ENCODE measurements at regions not wholly inside any gene's neighbourhood (a gene's known extent, or its start where the extent isn't known, plus 50 kb on each side); places are given as distances from the start of the nearest gene placed in this dataset.

DNA sequence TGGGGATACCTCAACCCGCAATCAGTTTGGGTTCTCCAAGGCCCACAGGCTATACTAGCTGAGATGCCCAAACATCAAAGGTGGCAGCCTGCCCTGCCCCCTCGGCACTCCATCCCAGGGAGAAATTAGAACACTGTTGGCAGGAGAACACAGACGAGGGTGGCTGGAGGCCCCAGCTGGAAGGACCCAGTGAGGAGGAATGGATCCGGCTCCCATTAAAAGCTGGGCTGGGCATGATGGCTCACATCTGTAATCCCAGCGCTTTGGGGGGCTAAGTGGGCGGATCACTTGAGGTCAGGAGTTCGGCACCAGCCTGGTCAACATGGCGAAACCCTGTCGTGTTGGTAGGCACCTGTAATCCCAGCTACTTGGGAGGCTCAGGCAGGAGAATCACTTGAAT is 199.9 kb upstream of the GNAI1 start:
- TF ChIP-seq EZH2phosphoT487 (IDR thresholded peaks at IDR 0.05; ENCODE audit: insufficient read depth, low read depth) (no peak), EZH2 (IDR thresholded peaks at IDR 0.05; ENCODE audit: insufficient read depth, poor library complexity, severe bottlenecking) (no peak)
- no peak overlapping the region for H3K9ac ChIP-seq
- 92 to 96% methylated on average over 9 of the region's 9 CpGs for WGBS, 2 experiments (ENCODE audit: low coverage in 1 of 2, low lambda C conversion rate in 2 of 2, missing lambda C conversion rate in 2 of 2)

DNA sequence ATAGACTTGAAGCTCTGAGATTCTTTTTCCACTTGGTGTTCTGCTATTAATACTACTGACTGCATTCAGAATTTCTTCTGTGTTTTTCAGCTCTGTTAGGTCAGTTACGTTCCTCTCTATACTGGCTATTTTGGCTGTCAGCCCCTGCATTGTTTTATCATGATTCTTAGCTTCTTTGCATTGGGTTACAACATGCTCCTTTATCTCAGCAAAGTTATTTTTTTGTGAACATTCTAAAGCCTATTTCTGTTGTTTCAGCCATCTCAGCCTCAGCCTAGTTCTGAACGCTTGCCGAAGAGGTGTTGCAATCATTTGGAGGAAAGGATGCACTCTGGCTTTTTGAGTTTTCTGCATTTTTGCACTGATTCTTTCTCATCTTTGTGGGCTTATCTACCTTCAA is 201.5 kb upstream of the GNAI1 start:
- Histone ChIP-seq H3K9me3 (ENCODE audit: low read depth) (no peaks in the 10 kb centered on the region), H4K20me1 (ENCODE audit: insufficient read depth) (no peaks in the 10 kb centered on the region), H3K4me3 (no peak overlapping the region), H3K36me3 (ENCODE audit: low read depth) (no peaks in the 10 kb centered on the region), H3K27ac (peak overlapping the region; percentile 22; the same call in 1 of the 2 replicates), H3K4me2 (ENCODE audit: unreplicated experiment) (no peak overlapping the region), H3F3A (ENCODE audit: insufficient read depth) (no peaks in the 10 kb centered on the region), H3K4me1 (ENCODE audit: insufficient read depth) (peaks cover 13% of the 10 kb centered on the region), H3K9me2 (ENCODE audit: insufficient read depth) (no peaks in the 10 kb centered on the region), H3K79me2 (ENCODE audit: insufficient read depth) (no peaks in the 10 kb centered on the region), H2AFZ (peak overlapping the region; percentile 9; the same call in 1 of the 2 replicates), H3K9ac (no peak overlapping the region), H3K27me3 (replicated peaks; ENCODE audit: insufficient read depth) (no peaks in the 10 kb centered on the region)
- WGBS, 2 experiments (ENCODE audit: low coverage in 1 of 2, low lambda C conversion rate in 2 of 2, missing lambda C conversion rate in 2 of 2) = 76 to 78% methylated on average over 3 of the region's 3 CpGs
- no peak for TF ChIP-seq EZH2phosphoT487 (IDR thresholded peaks at IDR 0.05; ENCODE audit: insufficient read depth, low read depth)
- TF ChIP-seq EZH2 (IDR thresholded peaks at IDR 0.05; ENCODE audit: insufficient read depth, poor library complexity, severe bottlenecking) = no peak
- in situ Hi-C loops (cut with MboI) = no loop called here
- DNase-seq = peak; percentile 57

More for the DNA sequence above, 199.9 kb upstream of the GNAI1 start:
- H3K4me3 ChIP-seq = no peak overlapping the region
- no peak overlapping the region for H3K4me2 ChIP-seq (ENCODE audit: unreplicated experiment)
- in situ Hi-C loops (cut with MboI) = no loop called here
- H3K9me2 ChIP-seq (ENCODE audit: insufficient read depth) = no peaks in the 10 kb centered on the region
- H3K9me3 ChIP-seq (ENCODE audit: low read depth) = no peaks in the 10 kb centered on the region
- no peak overlapping the region for H3K27ac ChIP-seq
- DNase-seq = no peak
- H3K27me3 ChIP-seq (replicated peaks; ENCODE audit: insufficient read depth) = no peaks in the 10 kb centered on the region
- no peaks in the 10 kb centered on the region for H3K79me2 ChIP-seq (ENCODE audit: insufficient read depth)
- peaks cover 13% of the 10 kb centered on the region for H3K4me1 ChIP-seq (ENCODE audit: insufficient read depth)
- H3F3A ChIP-seq (ENCODE audit: insufficient read depth) = no peaks in the 10 kb centered on the region
- H4K20me1 ChIP-seq (ENCODE audit: insufficient read depth) = no peaks in the 10 kb centered on the region
- H2AFZ ChIP-seq = no peak overlapping the region
- H3K36me3 ChIP-seq (ENCODE audit: low read depth) = no peaks in the 10 kb centered on the region

DNA sequence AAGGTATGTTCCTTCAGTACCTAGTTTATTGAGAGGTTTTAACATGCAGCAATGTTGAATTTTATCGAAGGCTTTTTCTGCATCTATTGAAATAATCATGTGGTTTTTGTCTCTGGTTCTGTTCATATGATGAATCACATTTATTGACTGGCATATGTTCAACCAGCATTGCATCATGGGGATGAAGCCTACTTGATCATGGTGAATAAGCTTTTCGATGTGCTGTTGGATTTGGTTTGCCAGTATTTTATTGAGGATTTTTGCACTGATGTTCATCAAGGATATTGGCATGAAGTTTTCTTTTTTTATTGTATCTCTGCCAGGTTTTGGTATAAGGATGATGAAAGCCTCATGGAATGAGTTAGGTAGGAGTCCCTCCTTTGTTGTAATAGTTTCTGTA is 204.0 kb upstream of the GNAI1 start:
- Histone ChIP-seq H4K20me1 (ENCODE audit: insufficient read depth) (no peaks in the 10 kb centered on the region), H3K4me3 (no peak overlapping the region), H3K9me3 (ENCODE audit: low read depth) (no peaks in the 10 kb centered on the region), H3K27me3 (replicated peaks; ENCODE audit: insufficient read depth) (no peaks in the 10 kb centered on the region), H3F3A (ENCODE audit: insufficient read depth) (no peaks in the 10 kb centered on the region), H3K36me3 (ENCODE audit: low read depth) (no peaks in the 10 kb centered on the region), H3K9ac (no peak overlapping the region), H2AFZ (no peak overlapping the region), H3K79me2 (ENCODE audit: insufficient read depth) (no peaks in the 10 kb centered on the region), H3K4me2 (ENCODE audit: unreplicated experiment) (no peak overlapping the region), H3K4me1 (ENCODE audit: insufficient read depth) (peaks cover 13% of the 10 kb centered on the region), H3K27ac (no peak overlapping the region), H3K9me2 (ENCODE audit: insufficient read depth) (no peaks in the 10 kb centered on the region)
- in situ Hi-C loops (cut with MboI) = no loop called here
- TF ChIP-seq EZH2 (IDR thresholded peaks at IDR 0.05; ENCODE audit: insufficient read depth, poor library complexity, severe bottlenecking) = no peak
- no peak for TF ChIP-seq EZH2phosphoT487 (IDR thresholded peaks at IDR 0.05; ENCODE audit: insufficient read depth, low read depth)
- whole genome bisulfite sequencing, 2 experiments (ENCODE audit: low coverage in 1 of 2, low lambda C conversion rate in 2 of 2, missing lambda C conversion rate in 2 of 2) = 47 to 54% methylated on average over 2 of the region's 2 CpGs
- peak; percentile 39 for DNase-seq

DNA sequence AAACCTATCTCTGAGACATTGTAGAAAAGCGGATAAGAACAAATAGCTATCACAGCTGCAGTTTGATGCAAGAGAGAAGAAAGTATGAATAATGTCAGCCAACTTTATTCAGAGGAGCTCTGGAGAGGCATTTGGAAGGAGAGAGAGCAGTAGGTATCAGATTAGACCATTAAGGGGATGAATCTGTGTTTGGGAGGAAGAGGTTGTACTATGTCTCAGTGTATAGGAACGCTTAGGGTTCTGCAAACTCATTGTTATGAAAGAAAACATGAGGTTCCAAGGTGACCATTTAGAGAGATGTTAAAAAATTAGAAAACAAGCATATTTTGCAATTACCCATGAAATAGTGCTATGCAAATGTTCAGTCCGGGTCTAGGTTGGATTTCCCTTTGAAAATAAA is 207.5 kb upstream of the GNAI1 start:
- in situ Hi-C loops (cut with MboI) = no loop called here
- TF ChIP-seq EZH2 (IDR thresholded peaks at IDR 0.05; ENCODE audit: insufficient read depth, poor library complexity, severe bottlenecking) (no peak), EZH2phosphoT487 (IDR thresholded peaks at IDR 0.05; ENCODE audit: insufficient read depth, low read depth) (no peak)
- H3K79me2 ChIP-seq (ENCODE audit: insufficient read depth) = no peaks in the 10 kb centered on the region
- H3K27ac ChIP-seq = no peak overlapping the region
- H3K4me1 ChIP-seq (ENCODE audit: insufficient read depth) = peaks cover 14% of the 10 kb centered on the region
- 93 to 94% methylated on average over 3 of the region's 3 CpGs for WGBS, 2 experiments (ENCODE audit: low coverage in 1 of 2, low lambda C conversion rate in 2 of 2, missing lambda C conversion rate in 2 of 2)
- DNase-seq = no peak
- H4K20me1 ChIP-seq (ENCODE audit: insufficient read depth) = no peaks in the 10 kb centered on the region
- no peak overlapping the region for H3K4me3 ChIP-seq
- no peak overlapping the region for H2AFZ ChIP-seq
- H3F3A ChIP-seq (ENCODE audit: insufficient read depth) = 0 out of 2 replicates have a peak, but pooled peaks cover 3% of the 10 kb centered on the region
- H3K9me3 ChIP-seq (ENCODE audit: low read depth) = no peaks in the 10 kb centered on the region
- H3K27me3 ChIP-seq (replicated peaks; ENCODE audit: insufficient read depth) = no peaks in the 10 kb centered on the region
- no peak overlapping the region for H3K4me2 ChIP-seq (ENCODE audit: unreplicated experiment)
- H3K9me2 ChIP-seq (ENCODE audit: insufficient read depth) = no peaks in the 10 kb centered on the region
- H3K9ac ChIP-seq = no peak overlapping the region
- H3K36me3 ChIP-seq (ENCODE audit: low read depth) = no peaks in the 10 kb centered on the region

DNA sequence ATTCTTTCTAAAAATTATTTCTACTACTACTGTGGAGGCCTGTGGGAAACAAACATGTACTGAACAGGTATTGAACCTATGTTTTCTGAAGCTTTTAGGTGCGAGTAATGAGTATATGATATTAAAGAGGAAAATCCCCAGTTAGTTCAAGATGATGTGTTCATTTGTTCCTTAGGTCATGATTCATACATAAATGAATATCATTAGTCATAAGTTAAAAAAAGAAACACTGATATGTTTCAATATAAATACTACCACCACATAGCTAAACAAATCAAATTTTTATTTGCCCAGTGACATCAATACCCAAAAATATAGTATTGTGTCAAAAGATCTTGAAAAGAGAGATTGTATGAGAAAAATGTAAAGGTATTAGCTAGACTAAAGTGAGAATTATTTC is 210.7 kb upstream of the GNAI1 start:
- Histone ChIP-seq H3K4me2 (ENCODE audit: unreplicated experiment) (no peak overlapping the region), H3F3A (ENCODE audit: insufficient read depth) (0 out of 2 replicates have a peak, but pooled peaks cover 3% of the 10 kb centered on the region), H3K36me3 (ENCODE audit: low read depth) (no peaks in the 10 kb centered on the region), H3K4me3 (no peak overlapping the region), H2AFZ (no peak overlapping the region), H3K4me1 (ENCODE audit: insufficient read depth) (peaks cover 10% of the 10 kb centered on the region), H3K9me2 (ENCODE audit: insufficient read depth) (no peaks in the 10 kb centered on the region), H3K9me3 (ENCODE audit: low read depth) (no peaks in the 10 kb centered on the region), H4K20me1 (ENCODE audit: insufficient read depth) (no peaks in the 10 kb centered on the region), H3K27ac (no peak overlapping the region), H3K9ac (no peak overlapping the region), H3K27me3 (replicated peaks; ENCODE audit: insufficient read depth) (no peaks in the 10 kb centered on the region), H3K79me2 (ENCODE audit: insufficient read depth) (no peaks in the 10 kb centered on the region)
- WGBS, 2 experiments (ENCODE audit: low coverage in 1 of 2, low lambda C conversion rate in 2 of 2, missing lambda C conversion rate in 2 of 2) = 93 to 100% methylated on average over 1 of the region's 1 CpG
- peak; percentile 61 for DNase-seq
- no peak for TF ChIP-seq EZH2 (IDR thresholded peaks at IDR 0.05; ENCODE audit: insufficient read depth, poor library complexity, severe bottlenecking)
- in situ Hi-C loops (cut with MboI) = no loop called here

Data from GM23248 (cell line).